ENCODE measurements at regions not wholly inside any gene's neighbourhood (a gene's known extent, or its start where the extent isn't known, plus 50 kb on each side); places are given as distances from the start of the nearest gene placed in this dataset.

GRCh38 chr11:106161775-106162634 is 84.5 kb downstream of the AASDHPPT start:
- TF ChIP-seq CTCF (IDR thresholded peaks at IDR 0.05) (no peak), POLR2A (IDR thresholded peaks at IDR 0.05) (no peak), POLR2AphosphoS5 (IDR thresholded peaks at IDR 0.05) (no peak)

All from breast epithelium (tissue), 3 donors.